ENCODE measurements at regions not wholly inside any gene's neighbourhood (a gene's known extent, or its start where the extent isn't known, plus 50 kb on each side); places are given as distances from the start of the nearest gene placed in this dataset.

DNA sequence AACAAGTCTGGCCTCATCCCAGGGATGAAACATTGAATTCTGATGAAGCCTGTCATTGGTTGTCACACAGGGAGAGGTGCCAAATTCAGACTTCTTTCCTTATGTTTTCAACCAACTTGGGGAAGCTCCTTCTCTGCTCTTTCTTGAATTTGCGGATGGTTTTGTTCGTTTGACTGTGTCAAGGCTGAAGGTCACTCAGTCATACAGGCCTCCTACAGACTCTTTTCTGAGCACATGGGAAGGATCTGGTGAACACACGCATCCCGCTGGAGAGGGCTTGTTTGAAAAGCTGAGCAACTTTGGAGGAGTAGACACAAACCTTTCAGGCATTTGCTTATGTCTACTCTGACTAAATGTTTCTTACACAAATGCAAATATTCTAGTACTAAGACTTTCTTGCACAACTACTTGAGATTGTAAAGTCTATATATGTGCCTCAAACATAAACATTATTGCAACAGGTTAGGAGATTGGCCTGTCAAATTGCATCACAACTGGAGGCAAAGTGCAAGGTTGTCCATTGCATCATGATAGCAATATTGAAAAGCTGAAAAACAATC is 151.5 kb upstream of the NR3C1 start (continued):
- TF ChIP-seq, protein P1, sequence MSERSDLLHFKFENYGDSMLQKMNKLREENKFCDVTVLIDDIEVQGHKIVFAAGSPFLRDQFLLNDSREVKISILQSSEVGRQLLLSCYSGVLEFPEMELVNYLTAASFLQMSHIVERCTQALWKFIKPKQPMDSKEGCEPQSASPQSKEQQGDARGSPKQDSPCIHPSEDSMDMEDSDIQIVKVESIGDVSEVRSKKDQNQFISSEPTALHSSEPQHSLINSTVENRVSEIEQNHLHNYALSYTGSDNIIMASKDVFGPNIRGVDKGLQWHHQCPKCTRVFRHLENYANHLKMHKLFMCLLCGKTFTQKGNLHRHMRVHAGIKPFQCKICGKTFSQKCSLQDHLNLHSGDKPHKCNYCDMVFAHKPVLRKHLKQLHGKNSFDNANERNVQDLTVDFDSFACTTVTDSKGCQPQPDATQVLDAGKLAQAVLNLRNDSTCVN (CRISPR knock-in tag; IDR thresholded peaks at IDR 0.05; ENCODE audit: borderline replicate concordance) = 0 out of 2 replicates have a peak, but pooled peaks have one; percentile 51
- TF ChIP-seq ZNF337 (CRISPR knock-in tag; IDR thresholded peaks at IDR 0.05; ENCODE audit: borderline replicate concordance, low read depth) (no peak), ZC3H4 (CRISPR knock-in tag; IDR thresholded peaks at IDR 0.05; ENCODE audit: borderline replicate concordance) (no peak), TARDBP (CRISPR knock-in tag; IDR thresholded peaks at IDR 0.05) (peak; percentile 88; the same call in 1 of the 2 replicates), THYN1 (CRISPR knock-in tag; IDR thresholded peaks at IDR 0.05; ENCODE audit: borderline replicate concordance, low read depth) (no peak), NAIF1 (CRISPR knock-in tag; IDR thresholded peaks at IDR 0.05; ENCODE audit: borderline replicate concordance) (peak; percentile 33; the same call in 1 of the 2 replicates), ZNF558 (CRISPR knock-in tag; IDR thresholded peaks at IDR 0.05; ENCODE audit: borderline replicate concordance) (no peak), KLF6 (CRISPR knock-in tag; IDR thresholded peaks at IDR 0.05) (peak; percentile 90)
- TF ChIP-seq, protein P2, sequence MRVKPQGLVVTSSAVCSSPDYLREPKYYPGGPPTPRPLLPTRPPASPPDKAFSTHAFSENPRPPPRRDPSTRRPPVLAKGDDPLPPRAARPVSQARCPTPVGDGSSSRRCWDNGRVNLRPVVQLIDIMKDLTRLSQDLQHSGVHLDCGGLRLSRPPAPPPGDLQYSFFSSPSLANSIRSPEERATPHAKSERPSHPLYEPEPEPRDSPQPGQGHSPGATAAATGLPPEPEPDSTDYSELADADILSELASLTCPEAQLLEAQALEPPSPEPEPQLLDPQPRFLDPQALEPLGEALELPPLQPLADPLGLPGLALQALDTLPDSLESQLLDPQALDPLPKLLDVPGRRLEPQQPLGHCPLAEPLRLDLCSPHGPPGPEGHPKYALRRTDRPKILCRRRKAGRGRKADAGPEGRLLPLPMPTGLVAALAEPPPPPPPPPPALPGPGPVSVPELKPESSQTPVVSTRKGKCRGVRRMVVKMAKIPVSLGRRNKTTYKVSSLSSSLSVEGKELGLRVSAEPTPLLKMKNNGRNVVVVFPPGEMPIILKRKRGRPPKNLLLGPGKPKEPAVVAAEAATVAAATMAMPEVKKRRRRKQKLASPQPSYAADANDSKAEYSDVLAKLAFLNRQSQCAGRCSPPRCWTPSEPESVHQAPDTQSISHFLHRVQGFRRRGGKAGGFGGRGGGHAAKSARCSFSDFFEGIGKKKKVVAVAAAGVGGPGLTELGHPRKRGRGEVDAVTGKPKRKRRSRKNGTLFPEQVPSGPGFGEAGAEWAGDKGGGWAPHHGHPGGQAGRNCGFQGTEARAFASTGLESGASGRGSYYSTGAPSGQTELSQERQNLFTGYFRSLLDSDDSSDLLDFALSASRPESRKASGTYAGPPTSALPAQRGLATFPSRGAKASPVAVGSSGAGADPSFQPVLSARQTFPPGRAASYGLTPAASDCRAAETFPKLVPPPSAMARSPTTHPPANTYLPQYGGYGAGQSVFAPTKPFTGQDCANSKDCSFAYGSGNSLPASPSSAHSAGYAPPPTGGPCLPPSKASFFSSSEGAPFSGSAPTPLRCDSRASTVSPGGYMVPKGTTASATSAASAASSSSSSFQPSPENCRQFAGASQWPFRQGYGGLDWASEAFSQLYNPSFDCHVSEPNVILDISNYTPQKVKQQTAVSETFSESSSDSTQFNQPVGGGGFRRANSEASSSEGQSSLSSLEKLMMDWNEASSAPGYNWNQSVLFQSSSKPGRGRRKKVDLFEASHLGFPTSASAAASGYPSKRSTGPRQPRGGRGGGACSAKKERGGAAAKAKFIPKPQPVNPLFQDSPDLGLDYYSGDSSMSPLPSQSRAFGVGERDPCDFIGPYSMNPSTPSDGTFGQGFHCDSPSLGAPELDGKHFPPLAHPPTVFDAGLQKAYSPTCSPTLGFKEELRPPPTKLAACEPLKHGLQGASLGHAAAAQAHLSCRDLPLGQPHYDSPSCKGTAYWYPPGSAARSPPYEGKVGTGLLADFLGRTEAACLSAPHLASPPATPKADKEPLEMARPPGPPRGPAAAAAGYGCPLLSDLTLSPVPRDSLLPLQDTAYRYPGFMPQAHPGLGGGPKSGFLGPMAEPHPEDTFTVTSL (CRISPR knock-in tag; IDR thresholded peaks at IDR 0.05; ENCODE audit: borderline replicate concordance) = peak; percentile 99
- TF ChIP-seq, protein P3, sequence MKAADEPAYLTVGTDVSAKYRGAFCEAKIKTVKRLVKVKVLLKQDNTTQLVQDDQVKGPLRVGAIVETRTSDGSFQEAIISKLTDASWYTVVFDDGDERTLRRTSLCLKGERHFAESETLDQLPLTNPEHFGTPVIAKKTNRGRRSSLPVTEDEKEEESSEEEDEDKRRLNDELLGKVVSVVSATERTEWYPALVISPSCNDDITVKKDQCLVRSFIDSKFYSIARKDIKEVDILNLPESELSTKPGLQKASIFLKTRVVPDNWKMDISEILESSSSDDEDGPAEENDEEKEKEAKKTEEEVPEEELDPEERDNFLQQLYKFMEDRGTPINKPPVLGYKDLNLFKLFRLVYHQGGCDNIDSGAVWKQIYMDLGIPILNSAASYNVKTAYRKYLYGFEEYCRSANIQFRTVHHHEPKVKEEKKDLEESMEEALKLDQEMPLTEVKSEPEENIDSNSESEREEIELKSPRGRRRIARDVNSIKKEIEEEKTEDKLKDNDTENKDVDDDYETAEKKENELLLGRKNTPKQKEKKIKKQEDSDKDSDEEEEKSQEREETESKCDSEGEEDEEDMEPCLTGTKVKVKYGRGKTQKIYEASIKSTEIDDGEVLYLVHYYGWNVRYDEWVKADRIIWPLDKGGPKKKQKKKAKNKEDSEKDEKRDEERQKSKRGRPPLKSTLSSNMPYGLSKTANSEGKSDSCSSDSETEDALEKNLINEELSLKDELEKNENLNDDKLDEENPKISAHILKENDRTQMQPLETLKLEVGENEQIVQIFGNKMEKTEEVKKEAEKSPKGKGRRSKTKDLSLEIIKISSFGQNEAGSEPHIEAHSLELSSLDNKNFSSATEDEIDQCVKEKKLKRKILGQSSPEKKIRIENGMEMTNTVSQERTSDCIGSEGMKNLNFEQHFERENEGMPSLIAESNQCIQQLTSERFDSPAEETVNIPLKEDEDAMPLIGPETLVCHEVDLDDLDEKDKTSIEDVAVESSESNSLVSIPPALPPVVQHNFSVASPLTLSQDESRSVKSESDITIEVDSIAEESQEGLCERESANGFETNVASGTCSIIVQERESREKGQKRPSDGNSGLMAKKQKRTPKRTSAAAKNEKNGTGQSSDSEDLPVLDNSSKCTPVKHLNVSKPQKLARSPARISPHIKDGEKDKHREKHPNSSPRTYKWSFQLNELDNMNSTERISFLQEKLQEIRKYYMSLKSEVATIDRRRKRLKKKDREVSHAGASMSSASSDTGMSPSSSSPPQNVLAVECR (CRISPR knock-in tag; IDR thresholded peaks at IDR 0.05; ENCODE audit: borderline replicate concordance) = peak; percentile 57; the same call in 1 of the 2 replicates
- TF ChIP-seq, protein P4, sequence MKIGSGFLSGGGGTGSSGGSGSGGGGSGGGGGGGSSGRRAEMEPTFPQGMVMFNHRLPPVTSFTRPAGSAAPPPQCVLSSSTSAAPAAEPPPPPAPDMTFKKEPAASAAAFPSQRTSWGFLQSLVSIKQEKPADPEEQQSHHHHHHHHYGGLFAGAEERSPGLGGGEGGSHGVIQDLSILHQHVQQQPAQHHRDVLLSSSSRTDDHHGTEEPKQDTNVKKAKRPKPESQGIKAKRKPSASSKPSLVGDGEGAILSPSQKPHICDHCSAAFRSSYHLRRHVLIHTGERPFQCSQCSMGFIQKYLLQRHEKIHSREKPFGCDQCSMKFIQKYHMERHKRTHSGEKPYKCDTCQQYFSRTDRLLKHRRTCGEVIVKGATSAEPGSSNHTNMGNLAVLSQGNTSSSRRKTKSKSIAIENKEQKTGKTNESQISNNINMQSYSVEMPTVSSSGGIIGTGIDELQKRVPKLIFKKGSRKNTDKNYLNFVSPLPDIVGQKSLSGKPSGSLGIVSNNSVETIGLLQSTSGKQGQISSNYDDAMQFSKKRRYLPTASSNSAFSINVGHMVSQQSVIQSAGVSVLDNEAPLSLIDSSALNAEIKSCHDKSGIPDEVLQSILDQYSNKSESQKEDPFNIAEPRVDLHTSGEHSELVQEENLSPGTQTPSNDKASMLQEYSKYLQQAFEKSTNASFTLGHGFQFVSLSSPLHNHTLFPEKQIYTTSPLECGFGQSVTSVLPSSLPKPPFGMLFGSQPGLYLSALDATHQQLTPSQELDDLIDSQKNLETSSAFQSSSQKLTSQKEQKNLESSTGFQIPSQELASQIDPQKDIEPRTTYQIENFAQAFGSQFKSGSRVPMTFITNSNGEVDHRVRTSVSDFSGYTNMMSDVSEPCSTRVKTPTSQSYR (CRISPR knock-in tag; IDR thresholded peaks at IDR 0.05; ENCODE audit: borderline replicate concordance) = peak; percentile 76; the same call in 1 of the 2 replicates

Measured in HepG2 (cell line).